Glutamatergic neuron (in vitro differentiated cells): ENCODE measurements at regions not wholly inside any gene's neighbourhood (a gene's known extent, or its start where the extent isn't known, plus 50 kb on each side); places are given as distances from the start of the nearest gene placed in this dataset.

ENCODE experiments used
- DNase-seq: peaks from one replicate; pipeline ENCODE4 v3.0.0; 2022
- H3K27ac Mint-ChIP-seq: one replicate; pipeline ENCODE4 v1.8.0; 2020; ENCODE audit warnings: mild to moderate bottlenecking, mixed read lengths, inconsistent platforms; ENCODE audit not compliant: unreplicated experiment
- H3K27me3 Mint-ChIP-seq: one replicate; pipeline ENCODE4 v1.8.0; 2020; ENCODE audit warnings: mild to moderate bottlenecking, moderate library complexity, mixed read lengths, inconsistent platforms; ENCODE audit not compliant: unreplicated experiment
- H3K36me3 Mint-ChIP-seq: one replicate; pipeline ENCODE4 v1.8.0; 2020; ENCODE audit warnings: mild to moderate bottlenecking, mixed read lengths, inconsistent platforms; ENCODE audit not compliant: unreplicated experiment
- H3K4me1 Mint-ChIP-seq: one replicate; pipeline ENCODE4 v1.8.0; 2020; ENCODE audit warnings: mild to moderate bottlenecking, low read depth, mixed read lengths, inconsistent platforms; ENCODE audit not compliant: unreplicated experiment
- H3K4me3 Mint-ChIP-seq: one replicate; pipeline ENCODE4 v1.8.0; 2020; ENCODE audit warnings: mild to moderate bottlenecking, mixed read lengths, inconsistent platforms; ENCODE audit not compliant: unreplicated experiment
- H3K9me3 Mint-ChIP-seq: one replicate; pipeline ENCODE4 v1.8.0; 2020; ENCODE audit warnings: mild to moderate bottlenecking, moderate library complexity, mixed read lengths, inconsistent platforms; ENCODE audit not compliant: unreplicated experiment
- TF ChIP-seq, protein P1 (sequence below): fragments of 200-600 bp; sonication (generic); IDR thresholded peaks from one replicate; pipeline ENCODE4 v1.5.0; 2021; ENCODE audit not compliant: partially characterized antibody, unreplicated experiment

GRCh38 chr4:183830438-183830985, 74.6 kb upstream of the STOX2 start:
- Mint-ChIP-seq H3K36me3 (no peaks in the 10 kb centered on the region), H3K27ac (no peak overlapping the region), H3K4me3 (no peak overlapping the region)

GRCh38 chr4:183831026-183831446, 74.1 kb upstream of the STOX2 start:
- H3K27ac Mint-ChIP-seq = no peak overlapping the region

More at GRCh38 chr4:183830438-183830985, 74.6 kb upstream of the STOX2 start:
- no peak for DNase-seq
- TF ChIP-seq, protein P1, sequence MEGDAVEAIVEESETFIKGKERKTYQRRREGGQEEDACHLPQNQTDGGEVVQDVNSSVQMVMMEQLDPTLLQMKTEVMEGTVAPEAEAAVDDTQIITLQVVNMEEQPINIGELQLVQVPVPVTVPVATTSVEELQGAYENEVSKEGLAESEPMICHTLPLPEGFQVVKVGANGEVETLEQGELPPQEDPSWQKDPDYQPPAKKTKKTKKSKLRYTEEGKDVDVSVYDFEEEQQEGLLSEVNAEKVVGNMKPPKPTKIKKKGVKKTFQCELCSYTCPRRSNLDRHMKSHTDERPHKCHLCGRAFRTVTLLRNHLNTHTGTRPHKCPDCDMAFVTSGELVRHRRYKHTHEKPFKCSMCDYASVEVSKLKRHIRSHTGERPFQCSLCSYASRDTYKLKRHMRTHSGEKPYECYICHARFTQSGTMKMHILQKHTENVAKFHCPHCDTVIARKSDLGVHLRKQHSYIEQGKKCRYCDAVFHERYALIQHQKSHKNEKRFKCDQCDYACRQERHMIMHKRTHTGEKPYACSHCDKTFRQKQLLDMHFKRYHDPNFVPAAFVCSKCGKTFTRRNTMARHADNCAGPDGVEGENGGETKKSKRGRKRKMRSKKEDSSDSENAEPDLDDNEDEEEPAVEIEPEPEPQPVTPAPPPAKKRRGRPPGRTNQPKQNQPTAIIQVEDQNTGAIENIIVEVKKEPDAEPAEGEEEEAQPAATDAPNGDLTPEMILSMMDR = no peak
- Mint-ChIP-seq H3K9me3 (no peaks in the 10 kb centered on the region), H3K4me1 (peaks cover 4% of the 10 kb centered on the region), H3K27me3 (no peaks in the 10 kb centered on the region)

GRCh38 chr4:183831683-183832082, 73.4 kb upstream of the STOX2 start:
- TF ChIP-seq, protein P1 = no peak
- DNase-seq = no peak
- no peak overlapping the region for H3K27ac Mint-ChIP-seq
- H3K4me3 Mint-ChIP-seq = no peak overlapping the region
- H3K27me3 Mint-ChIP-seq = no peaks in the 10 kb centered on the region
- no peaks in the 10 kb centered on the region for H3K36me3 Mint-ChIP-seq
- H3K9me3 Mint-ChIP-seq = no peaks in the 10 kb centered on the region
- no peaks in the 10 kb centered on the region for H3K4me1 Mint-ChIP-seq

More at GRCh38 chr4:183831026-183831446, 74.1 kb upstream of the STOX2 start:
- Mint-ChIP-seq H3K27me3 (no peaks in the 10 kb centered on the region), H3K36me3 (no peaks in the 10 kb centered on the region), H3K4me1 (peaks cover 4% of the 10 kb centered on the region), H3K4me3 (no peak overlapping the region), H3K9me3 (no peaks in the 10 kb centered on the region)
- TF ChIP-seq, protein P1 = no peak
- DNase-seq = no peak

DNA sequence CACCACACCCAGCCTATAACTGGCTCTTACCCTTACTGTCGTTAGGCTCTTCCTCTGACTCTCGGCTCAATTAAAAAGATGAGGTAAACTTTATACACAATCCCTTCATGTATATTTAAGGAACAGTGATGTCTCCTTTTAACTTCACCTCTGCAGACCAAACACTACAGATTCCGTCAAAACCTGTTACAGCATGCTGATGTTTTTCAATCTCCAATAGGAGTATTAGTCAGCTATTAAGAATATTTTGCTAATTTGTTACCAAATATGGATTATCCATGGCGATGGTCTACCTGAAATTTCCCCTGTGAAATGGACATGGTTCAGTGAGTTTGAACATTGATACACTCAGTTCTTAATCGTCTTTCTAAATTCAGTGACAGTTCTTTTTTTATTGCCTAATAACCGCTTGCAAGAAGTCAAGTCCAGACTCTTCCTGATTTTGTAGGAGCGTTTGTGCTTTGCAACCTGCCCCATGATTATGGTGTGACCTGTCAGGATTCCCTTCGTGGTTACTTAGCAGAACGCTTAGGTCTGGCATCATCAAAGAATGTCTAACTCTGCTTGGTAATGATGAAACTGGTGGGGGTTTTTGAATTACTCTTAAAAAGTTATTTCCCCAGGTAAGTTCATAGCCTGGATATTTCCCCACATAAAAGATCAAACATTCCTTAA, 72.2 kb upstream of the STOX2 start:
- Mint-ChIP-seq H3K4me3 (no peak overlapping the region), H3K36me3 (no peaks in the 10 kb centered on the region), H3K27ac (no peak overlapping the region), H3K9me3 (no peaks in the 10 kb centered on the region), H3K4me1 (no peaks in the 10 kb centered on the region), H3K27me3 (no peaks in the 10 kb centered on the region)
- TF ChIP-seq, protein P1 = no peak
- DNase-seq = no peak

DNA sequence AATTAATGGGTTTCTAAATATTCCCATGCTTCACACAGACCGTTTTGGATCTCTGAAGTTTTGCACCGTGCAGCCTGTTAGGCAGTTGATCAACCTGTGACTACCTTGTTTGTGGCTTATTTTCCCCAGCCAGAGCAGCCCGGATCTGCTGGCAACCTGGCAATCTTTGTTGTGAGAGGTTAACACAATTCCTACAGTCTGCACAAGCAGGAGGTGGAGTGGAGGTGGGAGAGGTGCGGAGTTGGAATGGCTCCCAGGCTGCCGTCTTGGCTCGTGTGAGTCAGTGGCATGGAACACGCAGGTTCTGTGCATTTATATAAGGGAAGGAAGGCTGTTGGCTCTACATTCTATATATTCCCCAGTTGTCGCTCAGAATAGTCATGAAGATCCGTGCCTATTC, 70.9 kb upstream of the STOX2 start:
- Mint-ChIP-seq H3K4me1 (no peaks in the 10 kb centered on the region), H3K27ac (no peak overlapping the region), H3K36me3 (no peaks in the 10 kb centered on the region), H3K9me3 (no peaks in the 10 kb centered on the region), H3K4me3 (no peak overlapping the region), H3K27me3 (no peaks in the 10 kb centered on the region)
- no peak for DNase-seq
- TF ChIP-seq, protein P1 = no peak
